ENCODE measurements at regions not wholly inside any gene's neighbourhood (a gene's known extent, or its start where the extent isn't known, plus 50 kb on each side); places are given as distances from the start of the nearest gene placed in this dataset.

DNA sequence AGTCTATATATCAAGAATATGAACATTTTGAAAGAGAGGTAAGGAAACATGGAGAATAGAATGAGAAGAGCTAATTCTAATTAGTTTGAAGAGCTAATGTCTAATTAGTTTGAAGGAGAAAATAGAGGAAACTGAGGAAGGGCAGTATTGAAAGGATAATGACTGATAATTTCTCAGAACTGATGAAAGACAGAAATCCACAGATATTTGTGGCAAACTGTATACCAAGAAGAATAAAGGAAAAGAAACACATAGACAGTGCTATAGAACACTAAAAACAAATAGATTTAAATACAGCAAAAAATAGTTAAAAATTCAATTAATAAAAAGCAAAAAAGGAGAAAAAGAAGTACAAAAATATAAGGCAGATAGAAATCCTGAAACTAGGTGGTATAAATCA lies 354.4 kb downstream of the QKI start:
- TF ChIP-seq, protein P1, sequence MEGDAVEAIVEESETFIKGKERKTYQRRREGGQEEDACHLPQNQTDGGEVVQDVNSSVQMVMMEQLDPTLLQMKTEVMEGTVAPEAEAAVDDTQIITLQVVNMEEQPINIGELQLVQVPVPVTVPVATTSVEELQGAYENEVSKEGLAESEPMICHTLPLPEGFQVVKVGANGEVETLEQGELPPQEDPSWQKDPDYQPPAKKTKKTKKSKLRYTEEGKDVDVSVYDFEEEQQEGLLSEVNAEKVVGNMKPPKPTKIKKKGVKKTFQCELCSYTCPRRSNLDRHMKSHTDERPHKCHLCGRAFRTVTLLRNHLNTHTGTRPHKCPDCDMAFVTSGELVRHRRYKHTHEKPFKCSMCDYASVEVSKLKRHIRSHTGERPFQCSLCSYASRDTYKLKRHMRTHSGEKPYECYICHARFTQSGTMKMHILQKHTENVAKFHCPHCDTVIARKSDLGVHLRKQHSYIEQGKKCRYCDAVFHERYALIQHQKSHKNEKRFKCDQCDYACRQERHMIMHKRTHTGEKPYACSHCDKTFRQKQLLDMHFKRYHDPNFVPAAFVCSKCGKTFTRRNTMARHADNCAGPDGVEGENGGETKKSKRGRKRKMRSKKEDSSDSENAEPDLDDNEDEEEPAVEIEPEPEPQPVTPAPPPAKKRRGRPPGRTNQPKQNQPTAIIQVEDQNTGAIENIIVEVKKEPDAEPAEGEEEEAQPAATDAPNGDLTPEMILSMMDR (conservative IDR thresholded peaks at IDR 0.05; ENCODE audit: low read length) = no peak
- TF ChIP-seq EZH2phosphoT487 (IDR thresholded peaks at IDR 0.05; ENCODE audit: borderline replicate concordance) = no peak
